H1 (cell line): ENCODE measurements at regions not wholly inside any gene's neighbourhood (a gene's known extent, or its start where the extent isn't known, plus 50 kb on each side); places are given as distances from the start of the nearest gene placed in this dataset.
A peak's percentile ranks its signal among the peaks of the same experiment; 100 is the strongest.

ENCODE experiments used
- CTCF ChIA-PET: fragments of 300-600 bp; sonication (Branson Sonifier 250); formaldehyde crosslinking; loops from one replicate; lab custom pipeline; 2021; ENCODE audit not compliant: partially characterized antibody; lab: Charles Lee
- POLR2A ChIA-PET: fragments of 300-600 bp; sonication (Branson Sonifier 250); formaldehyde crosslinking; loops from one replicate; lab custom pipeline; 2021; ENCODE audit warnings: inconsistent platforms; ENCODE audit not compliant: partially characterized antibody; lab: Charles Lee
- DNase-seq, 2 experiments: peaks; one replicate each; pipeline versions ENCODE4 v3.0.0 to v3.0.0-alpha.2; 2010 to 2022; ENCODE audit warnings: low spot score in 2 of 2, low read depth in 1 of 2, mixed read lengths in 1 of 2
- FAIRE-seq: peaks from 2 replicates; lab custom pipeline; 2011; peaks lifted over from hg19 to GRCh38; lab: Jason Lieb, UNC
- H2AFZ ChIP-seq: 2 replicates; pipeline ENCODE4 v1.8.1; 2012; ENCODE audit warnings: low read length, inconsistent platforms
- H2AK5ac ChIP-seq: 2 replicates; pipeline ENCODE4 v1.6.1; 2013; ENCODE audit warnings: low read depth, low read length
- H2BK120ac ChIP-seq: replicated peaks from 2 replicates; pipeline ENCODE3; 2013; ENCODE audit warnings: low read depth, low read length, inconsistent platforms
- H2BK12ac ChIP-seq: 2 replicates; pipeline ENCODE4 v1.6.1; 2013; ENCODE audit warnings: low read depth, low read length
- H2BK15ac ChIP-seq: 2 replicates; pipeline ENCODE4 v1.6.1; 2013; ENCODE audit warnings: low read length
- H2BK20ac ChIP-seq: 2 replicates; pipeline ENCODE4 v1.6.1; 2013; ENCODE audit warnings: low read length
- H2BK5ac ChIP-seq: 2 replicates; pipeline ENCODE4 v1.6.1; 2013; ENCODE audit warnings: low read depth, low read length
- H3K14ac ChIP-seq: 2 replicates; pipeline ENCODE4 v1.6.1; 2013; ENCODE audit warnings: inconsistent platforms; ENCODE audit not compliant: insufficient read length
- H3K18ac ChIP-seq: 2 replicates; pipeline ENCODE4 v1.6.1; 2013; ENCODE audit warnings: low read length; ENCODE audit errors: extremely low read depth
- H3K23ac ChIP-seq: 2 replicates; pipeline ENCODE4 v1.6.1; 2013; ENCODE audit warnings: inconsistent platforms; ENCODE audit not compliant: insufficient read length
- H3K23me2 ChIP-seq: 2 replicates; pipeline ENCODE4 v1.6.1; 2013; ENCODE audit warnings: low read depth, low read length
- H3K27ac ChIP-seq: 2 replicates; pipeline ENCODE4 v1.6.1; 2011; ENCODE audit warnings: low read depth, low read length, inconsistent platforms
- H3K27me3 ChIP-seq, 4 experiments: replicated peaks in 1 of 4; 1 replicate in 1 of 4; 2 replicates in 3 of 4; pipeline versions ENCODE4 v1.6.1 to v1.8.1; 2011 to 2013; ENCODE audit warnings: low read length in 3 of 4, mild to moderate bottlenecking in 3 of 4, inconsistent platforms in 2 of 4, mixed read lengths in 2 of 4, moderate library complexity in 1 of 4; ENCODE audit not compliant: control insufficient read depth in 3 of 4, insufficient read depth in 3 of 4; ENCODE audit errors: extremely low read depth in 1 of 4
- H3K36me3 ChIP-seq, 4 experiments: 2 replicates each; pipeline versions ENCODE4 v1.6.1 to v1.8.1; 2011 to 2013; ENCODE audit warnings: mild to moderate bottlenecking in 4 of 4, low read length in 3 of 4, moderate library complexity in 2 of 4, control low read depth in 1 of 4, inconsistent platforms in 1 of 4; ENCODE audit not compliant: insufficient read depth in 4 of 4, control insufficient read depth in 2 of 4
- H3K4ac ChIP-seq: replicated peaks from 2 replicates; pipeline ENCODE3; 2013; ENCODE audit warnings: low read length, low read depth, mixed read lengths, inconsistent platforms; ENCODE audit not compliant: insufficient read length
- H3K4me1 ChIP-seq, 4 experiments: replicated peaks in 1 of 4; 1 replicate in 1 of 4; 2 replicates in 3 of 4; pipeline versions ENCODE4 v1.6.1 to v1.8.1; 2011 to 2013; ENCODE audit warnings: low read length in 3 of 4, inconsistent platforms in 2 of 4, mixed read lengths in 1 of 4; ENCODE audit not compliant: insufficient read depth in 4 of 4, control insufficient read depth in 3 of 4
- H3K4me2 ChIP-seq, 2 experiments: 2 replicates each; pipeline versions ENCODE4 v1.6.1 to v1.8.1; 2011 to 2013; ENCODE audit warnings: low read depth in 2 of 2, low read length in 2 of 2, control low read depth in 1 of 2, inconsistent platforms in 1 of 2, mild to moderate bottlenecking in 1 of 2; ENCODE audit not compliant: insufficient read depth in 1 of 2
- H3K4me3 ChIP-seq, 4 experiments: fragments of 200-600, 300-600 bp in 1 of 4; sonication (generic), shearing (Covaris generic), sonication (Bioruptor Twin) in 1 of 4; 2 replicates each; pipeline versions ENCODE4 v1.5.1 to v1.8.1; 2011 to 2016; ENCODE audit warnings: low read length in 4 of 4, low read depth in 3 of 4, control low read depth in 2 of 4, inconsistent platforms in 2 of 4, mild to moderate bottlenecking in 2 of 4, mixed read lengths in 1 of 4, moderate library complexity in 1 of 4; ENCODE audit not compliant: insufficient read depth in 2 of 4; ENCODE audit errors: extremely low read depth in 1 of 4
- H3K56ac ChIP-seq: replicated peaks from 2 replicates; pipeline ENCODE3; 2013; ENCODE audit warnings: low read depth, mild to moderate bottlenecking, mixed read lengths, low read length, inconsistent platforms; ENCODE audit not compliant: insufficient read length
- H3K79me1 ChIP-seq: 2 replicates; pipeline ENCODE4 v1.6.1; 2013; ENCODE audit warnings: low read depth, low read length, control low read depth
- H3K79me2 ChIP-seq, 2 experiments: 2 replicates each; pipeline versions ENCODE4 v1.6.1 to v1.8.1; 2012 to 2013; ENCODE audit warnings: low read length in 2 of 2, mild to moderate bottlenecking in 2 of 2, inconsistent platforms in 1 of 2; ENCODE audit not compliant: insufficient read depth in 2 of 2, control insufficient read depth in 1 of 2
- H3K9ac ChIP-seq, 4 experiments: replicated peaks in 1 of 4; 1 replicate in 1 of 4; 2 replicates in 3 of 4; pipeline versions ENCODE4 v1.6.1 to v1.8.1; 2011 to 2013; ENCODE audit warnings: low read depth in 3 of 4, low read length in 3 of 4, control low read depth in 2 of 4, mild to moderate bottlenecking in 2 of 4, moderate library complexity in 2 of 4, inconsistent platforms in 1 of 4; ENCODE audit errors: extremely low read depth in 1 of 4
- H3K9me3 ChIP-seq, 2 experiments: 2 replicates each; pipeline versions ENCODE4 v1.6.1 to v1.8.1; 2012 to 2013; ENCODE audit warnings: mild to moderate bottlenecking in 2 of 2, moderate library complexity in 2 of 2, control low read depth in 1 of 2, inconsistent platforms in 1 of 2, low read depth in 1 of 2, low read length in 1 of 2, mixed read lengths in 1 of 2; ENCODE audit not compliant: insufficient read depth in 2 of 2
- H4K20me1 ChIP-seq, 2 experiments: replicated peaks in 1 of 2; 2 replicates each; pipeline versions ENCODE3 to v1.8.1; 2011 to 2013; ENCODE audit warnings: inconsistent platforms in 2 of 2, low read length in 2 of 2, mild to moderate bottlenecking in 1 of 2; ENCODE audit not compliant: insufficient read depth in 2 of 2, control insufficient read depth in 1 of 2
- H4K5ac ChIP-seq: 2 replicates; pipeline ENCODE4 v1.6.1; 2013; ENCODE audit warnings: low read length, low read depth, mixed read lengths, inconsistent platforms; ENCODE audit not compliant: insufficient read length
- H4K8ac ChIP-seq: 2 replicates; pipeline ENCODE4 v1.8.0; 2013; ENCODE audit warnings: mild to moderate bottlenecking, moderate library complexity, low read length, inconsistent platforms; ENCODE audit not compliant: insufficient read depth; ENCODE audit errors: extremely low read depth
- H4K91ac ChIP-seq: replicated peaks from 2 replicates; pipeline ENCODE3; 2013; ENCODE audit warnings: low read length, mixed read lengths, inconsistent platforms; ENCODE audit not compliant: insufficient read length
- BCL11A ChIP-seq, 2 experiments: IDR thresholded peaks; one replicate each; pipeline ENCODE4 v1.6.1; 2011; ENCODE audit warnings: low read depth in 2 of 2, low read length in 2 of 2, mild to moderate bottlenecking in 2 of 2
- CHD1 ChIP-seq: IDR thresholded peaks from 2 replicates; pipeline ENCODE4 v1.6.1; 2012; ENCODE audit warnings: low read depth, low read length, improper control_type of control experiment
- E2F6 ChIP-seq: IDR thresholded peaks from 2 replicates; pipeline ENCODE4 v1.6.1; 2012; ENCODE audit warnings: inconsistent platforms
- HDAC2 ChIP-seq, 2 experiments: fragments of 300-600 bp in 1 of 2; sonication (generic) in 1 of 2; IDR thresholded peaks; 2 replicates each; pipeline ENCODE4 v1.6.1; 2011 to 2012; ENCODE audit warnings: low read depth in 2 of 2, low read length in 2 of 2, mild to moderate bottlenecking in 2 of 2, moderate library complexity in 2 of 2, borderline replicate concordance in 1 of 2, inconsistent platforms in 1 of 2
- JUND ChIP-seq: IDR thresholded peaks from 2 replicates; pipeline ENCODE4 v1.6.1; 2011; ENCODE audit warnings: mild to moderate bottlenecking, improper control_type of control experiment, low read length
- MAX ChIP-seq: IDR thresholded peaks from 2 replicates; pipeline ENCODE4 v1.6.1; 2012; ENCODE audit warnings: inconsistent platforms
- NANOG ChIP-seq: IDR thresholded peaks from 2 replicates; pipeline ENCODE4 v1.6.1; 2011; ENCODE audit warnings: low read length, low read depth, mild to moderate bottlenecking, inconsistent platforms; ENCODE audit not compliant: insufficient read depth, poor library complexity, severe bottlenecking
- TEAD4 ChIP-seq: IDR thresholded peaks from 2 replicates; pipeline ENCODE4 v1.6.1; 2012; ENCODE audit warnings: low read depth, low read length, inconsistent platforms, mixed read lengths
- YY1 ChIP-seq: IDR thresholded peaks from 2 replicates; pipeline ENCODE4 v1.6.1; 2011; ENCODE audit warnings: low read depth, mild to moderate bottlenecking, low read length
- whole genome bisulfite sequencing, 2 experiments: shearing (Covaris generic) in 1 of 2; methylation state at CpG; one replicate each; pipeline versions ENCODE4 v1.1.6 to v1.1.7; 2013 to 2015; ENCODE audit warnings: low lambda C conversion rate in 2 of 2, mixed read lengths in 2 of 2, inconsistent platforms in 1 of 2, low coverage in 1 of 2, missing lambda C conversion rate in 1 of 2; ENCODE audit not compliant: insufficient replicate concordance in 2 of 2, insufficient coverage in 1 of 2, insufficient read length in 1 of 2; ENCODE audit errors: extremely low coverage in 1 of 2, missing lambda C conversion rate in 1 of 2; 5-methylcytosine and 5-hydroxymethylcytosine counted together

- Histone ChIP-seq H3K27ac (no peak overlapping the region), H3K9me3 (no peaks in the 10 kb centered on the region), H2BK12ac (no peak overlapping the region), H4K20me1 (no peaks in the 10 kb centered on the region), H2BK120ac (no peak overlapping the region), H2BK5ac (no peak overlapping the region), H2BK15ac (0 out of 2 replicates have a peak overlapping the region, but pooled peaks have one; percentile 12), H3K27me3 (no peaks in the 10 kb centered on the region), H3K9ac (no peak overlapping the region), H2AK5ac (no peak overlapping the region), H3K4ac (no peak overlapping the region), H3K4me2 (no peak overlapping the region; a peak in 1 of 4 replicates), H3K56ac (no peak overlapping the region), H3K36me3 (no peaks in the 10 kb centered on the region), H4K91ac (no peak overlapping the region), H3K23ac (no peak overlapping the region), H3K23me2 (no peaks in the 10 kb centered on the region), H3K79me2 (no peaks in the 10 kb centered on the region), H3K79me1 (no peaks in the 10 kb centered on the region), H3K4me1 (peaks cover 0 to 6% (median 0%) of the 10 kb centered on the region in 4 experiments; a peak in 1 of 7 replicates), H4K5ac (no peak overlapping the region), H4K8ac (no peak overlapping the region), H2BK20ac (no peak overlapping the region), H2AFZ (0 out of 2 replicates have a peak overlapping the region, but pooled peaks have one; percentile 47), H3K4me3 (no peak overlapping the region), H3K14ac (no peak overlapping the region), H3K18ac (0 out of 2 replicates have a peak overlapping the region, but pooled peaks have one; percentile 17)
- ChIA-PET CTCF (interaction anchor here (1.0 to 1.3 kb wide), 3 partner anchors 69 to 197 kb away, joined by 3 to 6 read pairs (median 3); partner anchors contain the start of gene NOX3), POLR2A (no interaction called here)
- FAIRE-seq (peak; percentile 89), DNase-seq (peak in 1 of 2 experiments; percentile 33)
- TF ChIP-seq NANOG (peak; percentile 27), CHD1 (no peak), MAX (peak; percentile 68), YY1 (0 out of 2 replicates have a peak, but pooled peaks have one; percentile 53), HDAC2 (IDR thresholded peaks at IDR 0.05; ENCODE audit: borderline replicate concordance in 1 of 2, low read depth in 2 of 2, low read length in 2 of 2) (peak in 1 of 2 experiments; percentile 59; a peak in 1 of 4 replicates), TEAD4 (peak; percentile 40; the same call in 1 of the 2 replicates), BCL11A (IDR thresholded peaks at IDR 0.05; ENCODE audit: low read depth in 2 of 2, low read length in 2 of 2) (no peak), JUND (no peak), E2F6 (no peak)
- WGBS, 2 experiments: 63% methylated on average over 9 of the region's 9 CpGs; no CpG with 5 or more reads in 1 of the 2 experiments
Observed at GRCh38 chr6:155523821-155524651, 68.4 kb upstream of the NOX3 start.
